GM10248 (cell line): ENCODE measurements at regions not wholly inside any gene's neighbourhood (a gene's known extent, or its start where the extent isn't known, plus 50 kb on each side); places are given as distances from the start of the nearest gene placed in this dataset.

Experiments used
- CTCF ChIA-PET: fragments of 300-600 bp; sonication (Branson Sonifier 250); formaldehyde crosslinking; extraction: SDS; loops from one replicate; lab custom pipeline; 2021; ENCODE audit warnings: antibody characterized with exemption; lab: Yijun Ruan, JAX
- POLR2A ChIA-PET: fragments of 350-650 bp; sonication (Branson Sonifier 250); formaldehyde crosslinking; extraction: SDS; loops from one replicate; lab custom pipeline; 2020; ENCODE audit warnings: antibody characterized with exemption; lab: Yijun Ruan, JAX
- DNase-seq: peaks from one replicate; pipeline ENCODE4 v3.0.0; 2012; ENCODE audit errors: extremely low spot score
- TF ChIP-seq, protein P1 (sequence below): IDR thresholded peaks from 2 replicates; pipeline ENCODE4 v1.5.1; 2012; ENCODE audit warnings: mild to moderate bottlenecking, low read depth; ENCODE audit errors: extremely low read depth, missing control alignments, control extremely low read depth

DNA sequence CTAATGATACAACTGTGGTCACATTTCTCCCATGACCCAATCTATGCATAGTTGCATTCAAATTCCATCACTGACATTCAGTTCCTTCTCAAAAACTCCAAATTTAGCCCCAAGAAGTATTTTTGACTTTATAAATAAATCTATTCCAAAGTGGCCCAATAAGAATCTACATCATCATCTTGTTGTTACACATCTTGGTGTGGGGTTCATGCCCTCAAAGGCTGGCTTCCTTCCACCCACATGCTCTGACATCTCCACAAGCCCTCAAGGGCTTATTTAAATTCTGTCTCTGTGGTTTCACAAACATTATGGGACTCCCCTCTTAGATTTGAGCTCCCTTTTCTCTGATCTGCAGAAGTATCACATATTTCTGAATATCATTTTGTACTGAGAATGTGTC lies 585.3 kb upstream of the BTBD3 start:
- ChIA-PET POLR2A (no interaction called here), CTCF (no interaction called here)
- TF ChIP-seq, protein P1, sequence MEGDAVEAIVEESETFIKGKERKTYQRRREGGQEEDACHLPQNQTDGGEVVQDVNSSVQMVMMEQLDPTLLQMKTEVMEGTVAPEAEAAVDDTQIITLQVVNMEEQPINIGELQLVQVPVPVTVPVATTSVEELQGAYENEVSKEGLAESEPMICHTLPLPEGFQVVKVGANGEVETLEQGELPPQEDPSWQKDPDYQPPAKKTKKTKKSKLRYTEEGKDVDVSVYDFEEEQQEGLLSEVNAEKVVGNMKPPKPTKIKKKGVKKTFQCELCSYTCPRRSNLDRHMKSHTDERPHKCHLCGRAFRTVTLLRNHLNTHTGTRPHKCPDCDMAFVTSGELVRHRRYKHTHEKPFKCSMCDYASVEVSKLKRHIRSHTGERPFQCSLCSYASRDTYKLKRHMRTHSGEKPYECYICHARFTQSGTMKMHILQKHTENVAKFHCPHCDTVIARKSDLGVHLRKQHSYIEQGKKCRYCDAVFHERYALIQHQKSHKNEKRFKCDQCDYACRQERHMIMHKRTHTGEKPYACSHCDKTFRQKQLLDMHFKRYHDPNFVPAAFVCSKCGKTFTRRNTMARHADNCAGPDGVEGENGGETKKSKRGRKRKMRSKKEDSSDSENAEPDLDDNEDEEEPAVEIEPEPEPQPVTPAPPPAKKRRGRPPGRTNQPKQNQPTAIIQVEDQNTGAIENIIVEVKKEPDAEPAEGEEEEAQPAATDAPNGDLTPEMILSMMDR, result no peak
- no peak for DNase-seq

DNA sequence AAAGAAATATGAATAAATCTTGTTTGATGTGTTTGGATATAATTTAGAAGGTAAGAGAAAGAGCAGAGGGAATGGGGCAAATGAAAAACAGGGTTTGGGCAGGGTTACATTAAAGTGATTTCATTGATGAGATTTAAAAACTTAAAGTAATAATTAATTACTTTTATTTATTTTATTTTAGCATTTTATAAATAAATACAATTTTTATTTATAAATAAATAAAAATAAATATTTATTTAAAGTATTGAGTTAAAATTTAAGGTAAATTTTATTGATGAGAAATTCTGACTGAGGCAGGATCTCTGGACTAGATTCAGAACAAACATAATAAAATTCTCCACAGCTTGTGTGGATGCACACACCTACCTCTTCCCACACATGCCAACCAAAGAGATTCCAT lies 584.1 kb upstream of the BTBD3 start:
- DNase-seq, result no peak
- ChIA-PET POLR2A (no interaction called here), CTCF (no interaction called here)
- TF ChIP-seq, protein P1, result no peak

DNA sequence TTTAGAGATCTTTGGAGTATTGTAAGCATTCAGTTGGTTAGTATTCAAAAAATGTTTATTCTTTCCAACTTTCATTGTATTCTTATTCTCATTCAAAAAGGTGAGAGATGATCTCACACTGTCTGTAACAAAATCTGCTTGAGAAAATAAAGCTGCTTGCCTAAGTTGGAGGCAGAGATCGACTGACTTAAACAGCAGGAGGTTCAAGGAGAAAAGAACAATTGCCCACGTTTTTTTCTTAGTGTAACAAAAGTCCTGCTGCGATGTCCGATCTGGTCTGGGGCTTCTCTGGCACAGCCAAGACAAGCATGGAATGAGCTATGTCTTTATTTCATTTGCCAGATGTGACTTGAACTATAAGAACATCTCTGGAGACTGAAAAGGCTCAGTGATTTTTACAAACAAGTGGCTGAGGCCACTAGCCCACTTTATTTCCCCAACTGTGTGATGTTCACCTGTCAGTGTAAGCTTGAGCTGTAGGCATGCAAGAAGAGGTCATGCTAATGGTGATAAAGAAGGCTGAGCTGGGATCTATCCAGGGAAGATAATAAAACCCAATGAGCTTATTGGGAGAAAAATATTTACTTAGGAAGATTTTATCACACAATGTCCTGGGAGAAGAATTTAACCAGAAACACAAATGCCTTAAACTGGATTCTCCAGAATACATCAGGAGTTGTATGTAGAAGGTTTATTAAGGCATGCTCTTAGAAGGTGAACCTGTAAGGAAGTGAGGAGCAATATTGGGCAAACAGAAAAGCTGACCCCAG lies 580.1 kb upstream of the BTBD3 start:
- no peak for DNase-seq
- CTCF ChIA-PET, result interaction anchor here (1.0 to 1.4 kb wide), 5 partner anchors 9 to 36 kb away, joined by 3 to 4 read pairs (median 3); no protein-coding TSS in a partner anchor

DNA sequence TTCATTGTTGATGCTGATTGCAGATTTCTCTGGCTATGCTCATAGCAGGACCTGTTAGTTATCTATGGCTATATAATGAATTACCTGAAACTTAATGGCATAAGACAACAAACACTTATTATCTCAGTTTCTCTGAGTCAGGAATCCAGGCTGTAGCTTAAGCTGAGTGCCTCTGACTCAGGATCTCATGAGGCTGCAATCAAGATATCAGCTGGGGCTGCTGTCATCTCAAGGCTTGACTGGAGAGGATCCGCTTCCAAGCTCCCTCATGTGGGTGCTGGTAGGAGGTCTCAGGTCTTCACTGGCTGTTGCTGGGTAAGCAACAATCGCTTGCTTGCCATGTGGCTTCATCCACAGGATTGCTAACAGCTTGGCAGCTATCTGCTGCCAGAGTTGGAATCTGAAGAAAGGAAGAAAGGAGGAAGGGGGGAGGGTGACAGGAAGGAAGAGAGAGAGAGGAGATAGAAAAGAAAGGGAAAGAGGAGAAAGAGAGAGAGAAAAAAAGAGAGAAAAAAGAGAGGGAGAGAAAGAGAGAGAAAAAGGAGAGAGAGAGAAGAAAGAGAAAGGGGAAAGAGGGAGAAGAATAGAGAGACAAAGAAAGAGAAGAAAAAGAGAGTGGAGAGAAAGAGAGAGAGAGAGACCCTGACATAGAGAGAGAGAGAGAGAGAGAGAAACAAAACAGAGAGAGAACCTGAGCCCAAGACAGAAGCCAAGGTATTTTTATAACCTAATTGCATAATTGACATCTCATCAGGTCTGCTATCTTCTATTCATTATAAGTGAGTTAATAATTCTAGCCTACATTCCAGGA lies 579.0 kb upstream of the BTBD3 start:
- POLR2A ChIA-PET, result no interaction called here
- CTCF ChIA-PET, result interaction anchor here (1.2 to 1.4 kb wide), 3 partner anchors 34 to 37 kb away, joined by 3 read pairs; no protein-coding TSS in a partner anchor
- DNase-seq, result no peak
- TF ChIP-seq, protein P1, result no peak

More for the DNA sequence above, 580.1 kb upstream of the BTBD3 start:
- POLR2A ChIA-PET, result no interaction called here
- TF ChIP-seq, protein P1, result no peak

DNA sequence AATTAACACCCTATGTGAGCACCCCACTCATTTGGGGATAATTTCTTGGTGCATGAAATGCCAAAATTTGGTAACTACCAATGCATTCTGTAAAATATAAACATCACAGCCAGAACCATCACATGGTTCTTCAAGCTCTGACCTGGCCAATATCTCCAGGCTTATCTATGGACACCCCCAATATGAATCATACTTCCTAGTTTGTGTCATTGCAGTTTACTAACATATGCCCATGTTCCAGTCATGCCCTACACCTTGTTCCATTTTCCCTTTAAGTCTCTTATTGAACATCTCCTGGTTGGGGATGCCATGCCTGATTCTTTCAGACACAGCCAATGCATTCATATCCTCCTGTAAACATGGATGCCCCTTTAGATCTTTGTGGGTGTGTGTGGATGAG lies 572.8 kb upstream of the BTBD3 start:
- CTCF ChIA-PET, result interaction anchor here (0.7 to 1.1 kb wide), 3 partner anchors 8 to 33 kb away, joined by 3 to 4 read pairs (median 3); no protein-coding TSS in a partner anchor
- no peak for DNase-seq
- POLR2A ChIA-PET, result no interaction called here
- TF ChIP-seq, protein P1, result no peak

DNA sequence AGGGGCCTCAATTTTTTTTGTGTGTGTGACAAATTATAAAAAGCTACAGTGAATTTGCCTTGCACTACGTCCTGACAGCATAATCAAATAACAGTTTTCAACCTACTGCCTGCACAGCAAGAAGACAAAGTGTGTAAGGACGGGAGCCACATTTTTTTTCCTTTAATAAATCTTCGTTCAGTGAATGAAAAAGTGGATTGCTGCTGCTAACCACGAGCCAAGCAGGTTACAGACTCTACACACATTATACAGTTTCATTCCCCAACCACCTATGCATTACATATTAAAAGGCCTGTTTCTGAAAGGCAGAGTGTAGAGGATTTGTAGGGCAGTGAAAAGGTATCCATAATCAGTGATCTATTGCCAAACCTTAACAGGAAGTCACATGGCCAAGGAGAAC lies 570.0 kb upstream of the BTBD3 start:
- POLR2A ChIA-PET, result no interaction called here
- CTCF ChIA-PET, result no interaction called here
- TF ChIP-seq, protein P1, result no peak
- DNase-seq, result no peak
